Ovary (tissue), 7 donors: ENCODE measurements at regions not wholly inside any gene's neighbourhood (a gene's known extent, or its start where the extent isn't known, plus 50 kb on each side); places are given as distances from the start of the nearest gene placed in this dataset.

Source experiments
- DNase-seq, 5 donors: peaks; one replicate each; pipeline ENCODE4 v3.0.0-alpha.2; 2019 to 2020
- H3K27ac ChIP-seq, 2 donors: fragments of 200-600 bp; one replicate each; pipeline versions ENCODE4 v1.5.1 to v1.8.0; 2019 to 2022
- H3K27me3 ChIP-seq: fragments of 200-600 bp; one replicate; pipeline ENCODE4 v1.8.0; 2022
- H3K36me3 ChIP-seq: fragments of 200-600 bp; sonication (generic); one replicate; pipeline ENCODE4 v1.5.1; 2019
- H3K4me1 ChIP-seq: one replicate; pipeline ENCODE4 v1.8.1; 2013; ENCODE audit warnings: mild to moderate bottlenecking, moderate library complexity; ENCODE audit not compliant: insufficient read depth
- H3K4me3 ChIP-seq: fragments of 200-600 bp; sonication (generic); one replicate; pipeline ENCODE4 v1.5.1; 2017
- H3K9me3 ChIP-seq, 2 donors: fragments of 200-600 bp in 1 of 2; sonication (generic) in 1 of 2; one replicate each; pipeline versions ENCODE4 v1.5.1 to v1.8.1; 2013 to 2019; ENCODE audit warnings: mild to moderate bottlenecking in 1 of 2, moderate library complexity in 1 of 2
- CTCF ChIP-seq, 3 donors: fragments of 450-650 bp in 2 of 3; fragments of 200-600 bp in 1 of 3; IDR thresholded peaks; one replicate each; pipeline versions ENCODE4 v1.5.1 to v1.8.0; 2016 to 2022; ENCODE audit warnings: antibody characterized with exemption in 3 of 3, mild to moderate bottlenecking in 1 of 3
- EP300 ChIP-seq: sonication (generic); formaldehyde crosslinking; IDR thresholded peaks from one replicate; pipeline ENCODE4 v1.6.1; 2017; ENCODE audit warnings: antibody characterized with exemption
- POLR2A ChIP-seq: fragments of 450-650 bp; IDR thresholded peaks from one replicate; pipeline ENCODE4 v1.6.1; 2017; ENCODE audit warnings: antibody characterized with exemption, mild to moderate bottlenecking, moderate library complexity
- WGBS, 3 donors: extraction: QIAGEN DNeasy Blood & Tissue Kit in 1 of 3; methylation state at CpG; one replicate each; pipeline versions ENCODE4 v1.1.5 to v1.1.7; 2013 to 2017; 5-methylcytosine and 5-hydroxymethylcytosine counted together
- intact Hi-C, 4 donors: fragments of 100-400 bp; cut with DNase I; formaldehyde crosslinking; loops; one replicate each; pipeline versions ENCODE4 v1.11.0 to v1.15.1; 2022 to 2023
- donor health status: DM: no; HTN: no; CAD: no; lungs with moderate emphysema.
- donor health status: DM: no; HTN: no; CAD: no.
- donor health status: Bipolar disorder and iron deficiency.
- donor health status: DM: no; HTN: no; CAD: no.
- donor health status: DM: yes; HTN: yes; CAD: no.

GRCh38 chr3:150293401-150294001 lies 114.6 kb upstream of the TSC22D2 start:
- Histone ChIP-seq H3K27me3 (no peaks in the 10 kb centered on the region), H3K36me3 (no peaks in the 10 kb centered on the region), H3K27ac (no peak overlapping the region), H3K9me3 (no peaks in the 10 kb centered on the region), H3K4me3 (no peak overlapping the region), H3K4me1 (no peaks in the 10 kb centered on the region)
- TF ChIP-seq CTCF (IDR thresholded peaks at IDR 0.05) (no peak), POLR2A (no peak), EP300 (no peak)
- 73 to 80% (median 79%) methylated on average over 7 of the region's 7 CpGs for WGBS, 3 donors
- intact Hi-C loops, result no loop called here
- DNase-seq, result no peak

GRCh38 chr3:150292891-150293290 lies 115.2 kb upstream of the TSC22D2 start:
- H3K4me3 ChIP-seq, result no peak overlapping the region
- TF ChIP-seq CTCF (IDR thresholded peaks at IDR 0.05), result no peak
- no peak for TF ChIP-seq POLR2A
- TF ChIP-seq EP300, result no peak
- H3K27ac ChIP-seq, result no peak overlapping the region
- 92 to 94% (median 93%) methylated on average over 4 of the region's 4 CpGs for WGBS, 3 donors
- intact Hi-C loops, result no loop called here
- H3K4me1 ChIP-seq, result no peaks in the 10 kb centered on the region
- no peak for DNase-seq
- no peaks in the 10 kb centered on the region for H3K9me3 ChIP-seq
- no peaks in the 10 kb centered on the region for H3K36me3 ChIP-seq
- no peaks in the 10 kb centered on the region for H3K27me3 ChIP-seq

- Histone ChIP-seq H3K27ac (no peak overlapping the region), H3K4me1 (no peaks in the 10 kb centered on the region), H3K9me3 (no peaks in the 10 kb centered on the region), H3K27me3 (no peaks in the 10 kb centered on the region), H3K4me3 (no peak overlapping the region), H3K36me3 (no peaks in the 10 kb centered on the region)
- intact Hi-C loops, result no loop called here
- DNase-seq, result no peak
- TF ChIP-seq POLR2A (no peak), EP300 (no peak), CTCF (IDR thresholded peaks at IDR 0.05) (no peak)
Measured at GRCh38 chr3:150291515-150291914, 116.6 kb upstream of the TSC22D2 start.

GRCh38 chr3:150286390-150287147 lies 121.5 kb upstream of the TSC22D2 start:
- no peaks in the 10 kb centered on the region for H3K9me3 ChIP-seq
- no peaks in the 10 kb centered on the region for H3K27me3 ChIP-seq
- intact Hi-C loops, result no loop called here
- 63 to 73% (median 71%) methylated on average over 6 of the region's 6 CpGs for WGBS, 3 donors
- H3K36me3 ChIP-seq, result no peaks in the 10 kb centered on the region
- no peak for DNase-seq
- H3K4me1 ChIP-seq, result no peaks in the 10 kb centered on the region
- TF ChIP-seq POLR2A (no peak), CTCF (IDR thresholded peaks at IDR 0.05) (no peak), EP300 (no peak)
- H3K4me3 ChIP-seq, result no peak overlapping the region
- H3K27ac ChIP-seq, result no peak overlapping the region
